GM12878 (cell line): ENCODE measurements at regions not wholly inside any gene's neighbourhood (a gene's known extent, or its start where the extent isn't known, plus 50 kb on each side); places are given as distances from the start of the nearest gene placed in this dataset.

Source experiments
- ATAC-seq: fragments of 200-7000 bp; cut with Tn5 transposase; 3 replicates; pipeline ENCODE4 v1.9.1; 2020; ENCODE audit warnings: mild to moderate bottlenecking, moderate library complexity
- BruUV-seq: library from RNA; stranded (reverse); fragments of 400-500 nt; replicated peaks from 2 replicates; lab custom pipeline; 2021; lab: Mats Ljungman, UMichigan
- CTCF ChIA-PET: fragments of 300-600 bp; sonication (Branson Sonifier 250); formaldehyde crosslinking; extraction: SDS; loops from one replicate; lab custom pipeline; 2021; ENCODE audit warnings: inconsistent platforms; lab: Yijun Ruan, JAX
- POLR2A ChIA-PET: fragments of 350-600 bp; formaldehyde crosslinking; extraction: SDS; loops from one replicate; lab custom pipeline; 2021; ENCODE audit warnings: inconsistent platforms; lab: Charles Lee
- RAD21 ChIA-PET: fragments of 300-600 bp; sonication (Branson Sonifier 250); formaldehyde crosslinking; loops from one replicate; lab custom pipeline; 2023; ENCODE audit warnings: antibody characterized with exemption; ENCODE audit not compliant: unreplicated experiment; lab: Charles Lee
- SMC1A ChIA-PET: fragments of 300-600 bp; sonication (Branson Sonifier 250); formaldehyde crosslinking; loops from one replicate; lab custom pipeline; 2023; ENCODE audit not compliant: unreplicated experiment, uncharacterized antibody; lab: Charles Lee
- DNase-seq: peaks from one replicate; pipeline ENCODE4 v3.0.0-alpha.2; 2011; ENCODE audit warnings: low read depth, low spot score
- FAIRE-seq: peaks from 3 replicates; lab custom pipeline; 2011; peaks lifted over from hg19 to GRCh38; lab: Jason Lieb, UNC
- H2AFZ ChIP-seq: 2 replicates; pipeline ENCODE4 v1.6.0; 2011; ENCODE audit warnings: low read depth, low read length, control low read depth; ENCODE audit not compliant: control insufficient read depth
- H3K27ac ChIP-seq: 2 replicates; pipeline ENCODE4 v1.5.1; 2011; ENCODE audit warnings: control low read depth; ENCODE audit not compliant: control insufficient read depth, insufficient read depth
- H3K27me3 ChIP-seq, 2 experiments: replicated peaks in 1 of 2; 2 replicates each; pipeline versions ENCODE4 v1.6.0 to v1.6.1; 2011; ENCODE audit warnings: low read length in 1 of 2; ENCODE audit not compliant: control insufficient read depth in 2 of 2, insufficient read depth in 2 of 2
- H3K36me3 ChIP-seq, 2 experiments: 2 replicates each; pipeline ENCODE4 v1.5.1; 2011; ENCODE audit warnings: low read length in 1 of 2; ENCODE audit not compliant: control insufficient read depth in 2 of 2, insufficient read depth in 2 of 2
- H3K4me1 ChIP-seq: 2 replicates; pipeline ENCODE4 v1.6.1; 2011; ENCODE audit warnings: mild to moderate bottlenecking, low read length, moderate library complexity, mixed read lengths; ENCODE audit not compliant: control insufficient read depth, insufficient read depth
- H3K4me2 ChIP-seq: 2 replicates; pipeline ENCODE4 v1.6.0; 2011; ENCODE audit warnings: control low read depth; ENCODE audit not compliant: control insufficient read depth, insufficient read depth
- H3K4me3 ChIP-seq: fragments of 200-600 bp; sonication (generic); 2 replicates; pipeline ENCODE4 v1.5.1; 2016
- H3K79me2 ChIP-seq: 2 replicates; pipeline ENCODE4 v1.6.0; 2011; ENCODE audit warnings: low read length; ENCODE audit not compliant: control insufficient read depth, insufficient read depth
- H3K9ac ChIP-seq: 2 replicates; pipeline ENCODE4 v1.8.0; 2011; ENCODE audit warnings: low read length, control low read depth, mixed read lengths; ENCODE audit not compliant: control insufficient read depth, insufficient read depth
- H3K9me3 ChIP-seq: replicated peaks from 3 replicates; pipeline ENCODE4 v1.5.1; 2011; ENCODE audit warnings: mild to moderate bottlenecking, low read length; ENCODE audit not compliant: control insufficient read depth, insufficient read depth
- H4K20me1 ChIP-seq: 2 replicates; pipeline ENCODE4 v1.6.0; 2011; ENCODE audit not compliant: control insufficient read depth, insufficient read depth
- BHLHE40 ChIP-seq, 2 experiments: fragments of 450-650 bp in 1 of 2; IDR thresholded peaks; 2 replicates each; pipeline ENCODE4 v1.6.1; 2011 to 2017; ENCODE audit warnings: low read depth in 2 of 2, borderline replicate concordance in 1 of 2, improper control_type of control experiment in 1 of 2, low read length in 1 of 2, mild to moderate bottlenecking in 1 of 2
- WGBS: methylation state at CpG from one replicate; pipeline ENCODE4 v1.1.6; 2016; ENCODE audit warnings: low lambda C conversion rate; ENCODE audit not compliant: insufficient replicate concordance, insufficient coverage; ENCODE audit errors: missing lambda C conversion rate; 5-methylcytosine and 5-hydroxymethylcytosine counted together
- in situ Hi-C: fragments of 300-500 bp; cut with MboI; formaldehyde crosslinking; loops from 9 replicates; pipeline ENCODE4 v1.14.3; 2018; ENCODE audit warnings: mixed read lengths
- intact Hi-C: fragments of 100-400 bp; cut with micrococcal nuclease; formaldehyde crosslinking; loops from one replicate; pipeline ENCODE4 v1.14.2; 2022; ENCODE audit not compliant: unreplicated experiment
- TF ChIP-seq, protein P1 (sequence below): IDR thresholded peaks from 2 replicates; pipeline ENCODE4 v1.6.1; 2012; ENCODE audit warnings: mild to moderate bottlenecking, low read depth, low read length
- TF ChIP-seq, protein P2 (sequence below): fragments of 150-350 bp; IDR thresholded peaks from 2 replicates; pipeline ENCODE4 v1.6.1; 2016; ENCODE audit warnings: low read depth, low read length
- TF ChIP-seq, protein P3 (sequence below): fragments of 150-350 bp; IDR thresholded peaks from 2 replicates; pipeline ENCODE4 v1.6.1; 2014; ENCODE audit warnings: mild to moderate bottlenecking, low read depth, low read length

DNA sequence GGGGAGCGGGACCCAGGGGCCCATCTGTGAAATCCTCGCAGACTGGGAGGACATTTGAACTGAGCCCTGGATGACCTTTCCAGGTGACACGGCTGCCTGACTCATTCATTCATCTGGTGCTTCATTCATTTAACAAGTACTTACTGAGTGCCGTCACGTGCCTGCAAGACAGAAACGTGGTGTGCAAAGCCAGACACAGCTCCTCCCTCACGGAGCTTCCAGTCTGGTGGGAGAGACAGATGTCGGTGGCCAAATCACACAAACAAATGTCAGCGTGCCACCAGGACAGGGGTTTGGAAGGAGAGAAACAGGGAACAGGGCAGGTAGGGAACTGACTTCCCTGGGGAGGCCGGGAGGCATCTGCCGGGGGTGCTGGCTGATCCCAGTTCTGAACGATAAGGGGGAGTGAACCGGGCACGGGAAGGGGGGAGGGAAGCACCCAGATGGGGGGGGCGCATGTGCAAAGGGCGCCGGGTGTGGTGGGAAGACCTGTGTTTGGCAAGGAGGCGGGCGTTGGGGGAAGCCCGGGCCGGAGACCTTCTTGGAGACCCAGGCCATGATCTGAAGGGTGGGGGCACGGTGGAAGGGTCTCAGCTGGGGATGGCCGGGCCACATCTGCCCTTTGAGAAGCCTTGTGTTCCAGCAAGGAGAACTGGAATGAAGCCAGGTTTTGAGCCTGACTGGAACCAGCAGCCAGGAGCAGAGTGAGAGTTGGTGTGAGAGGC is 93.6 kb upstream of the CIBAR2 start:
- RAD21 ChIA-PET: no interaction called here
- Histone ChIP-seq H4K20me1 (no peaks in the 10 kb centered on the region), H3K36me3 (no peaks in the 10 kb centered on the region; a peak in 1 of 4 replicates), H3K9me3 (no peaks in the 10 kb centered on the region; the same call in 1 of the 3 replicates), H3K79me2 (no peaks in the 10 kb centered on the region), H2AFZ (no peak overlapping the region), H3K4me2 (no peak overlapping the region), H3K27ac (no peak overlapping the region), H3K4me3 (no peak overlapping the region), H3K9ac (no peak overlapping the region), H3K27me3 (no peaks in the 10 kb centered on the region), H3K4me1 (no peaks in the 10 kb centered on the region; the same call in 1 of the 2 replicates)
- POLR2A ChIA-PET: no interaction called here
- BruUV-seq: no TSS peak
- no peak for ATAC-seq
- no peak for DNase-seq
- TF ChIP-seq, protein P1, sequence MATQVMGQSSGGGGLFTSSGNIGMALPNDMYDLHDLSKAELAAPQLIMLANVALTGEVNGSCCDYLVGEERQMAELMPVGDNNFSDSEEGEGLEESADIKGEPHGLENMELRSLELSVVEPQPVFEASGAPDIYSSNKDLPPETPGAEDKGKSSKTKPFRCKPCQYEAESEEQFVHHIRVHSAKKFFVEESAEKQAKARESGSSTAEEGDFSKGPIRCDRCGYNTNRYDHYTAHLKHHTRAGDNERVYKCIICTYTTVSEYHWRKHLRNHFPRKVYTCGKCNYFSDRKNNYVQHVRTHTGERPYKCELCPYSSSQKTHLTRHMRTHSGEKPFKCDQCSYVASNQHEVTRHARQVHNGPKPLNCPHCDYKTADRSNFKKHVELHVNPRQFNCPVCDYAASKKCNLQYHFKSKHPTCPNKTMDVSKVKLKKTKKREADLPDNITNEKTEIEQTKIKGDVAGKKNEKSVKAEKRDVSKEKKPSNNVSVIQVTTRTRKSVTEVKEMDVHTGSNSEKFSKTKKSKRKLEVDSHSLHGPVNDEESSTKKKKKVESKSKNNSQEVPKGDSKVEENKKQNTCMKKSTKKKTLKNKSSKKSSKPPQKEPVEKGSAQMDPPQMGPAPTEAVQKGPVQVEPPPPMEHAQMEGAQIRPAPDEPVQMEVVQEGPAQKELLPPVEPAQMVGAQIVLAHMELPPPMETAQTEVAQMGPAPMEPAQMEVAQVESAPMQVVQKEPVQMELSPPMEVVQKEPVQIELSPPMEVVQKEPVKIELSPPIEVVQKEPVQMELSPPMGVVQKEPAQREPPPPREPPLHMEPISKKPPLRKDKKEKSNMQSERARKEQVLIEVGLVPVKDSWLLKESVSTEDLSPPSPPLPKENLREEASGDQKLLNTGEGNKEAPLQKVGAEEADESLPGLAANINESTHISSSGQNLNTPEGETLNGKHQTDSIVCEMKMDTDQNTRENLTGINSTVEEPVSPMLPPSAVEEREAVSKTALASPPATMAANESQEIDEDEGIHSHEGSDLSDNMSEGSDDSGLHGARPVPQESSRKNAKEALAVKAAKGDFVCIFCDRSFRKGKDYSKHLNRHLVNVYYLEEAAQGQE: no peak
- peak in 1 of 2 experiments; percentile 38; a peak in 2 of 4 replicates for TF ChIP-seq BHLHE40 (IDR thresholded peaks at IDR 0.05; ENCODE audit: borderline replicate concordance in 1 of 2, low read depth in 2 of 2, low read length in 1 of 2)
- TF ChIP-seq, protein P2, sequence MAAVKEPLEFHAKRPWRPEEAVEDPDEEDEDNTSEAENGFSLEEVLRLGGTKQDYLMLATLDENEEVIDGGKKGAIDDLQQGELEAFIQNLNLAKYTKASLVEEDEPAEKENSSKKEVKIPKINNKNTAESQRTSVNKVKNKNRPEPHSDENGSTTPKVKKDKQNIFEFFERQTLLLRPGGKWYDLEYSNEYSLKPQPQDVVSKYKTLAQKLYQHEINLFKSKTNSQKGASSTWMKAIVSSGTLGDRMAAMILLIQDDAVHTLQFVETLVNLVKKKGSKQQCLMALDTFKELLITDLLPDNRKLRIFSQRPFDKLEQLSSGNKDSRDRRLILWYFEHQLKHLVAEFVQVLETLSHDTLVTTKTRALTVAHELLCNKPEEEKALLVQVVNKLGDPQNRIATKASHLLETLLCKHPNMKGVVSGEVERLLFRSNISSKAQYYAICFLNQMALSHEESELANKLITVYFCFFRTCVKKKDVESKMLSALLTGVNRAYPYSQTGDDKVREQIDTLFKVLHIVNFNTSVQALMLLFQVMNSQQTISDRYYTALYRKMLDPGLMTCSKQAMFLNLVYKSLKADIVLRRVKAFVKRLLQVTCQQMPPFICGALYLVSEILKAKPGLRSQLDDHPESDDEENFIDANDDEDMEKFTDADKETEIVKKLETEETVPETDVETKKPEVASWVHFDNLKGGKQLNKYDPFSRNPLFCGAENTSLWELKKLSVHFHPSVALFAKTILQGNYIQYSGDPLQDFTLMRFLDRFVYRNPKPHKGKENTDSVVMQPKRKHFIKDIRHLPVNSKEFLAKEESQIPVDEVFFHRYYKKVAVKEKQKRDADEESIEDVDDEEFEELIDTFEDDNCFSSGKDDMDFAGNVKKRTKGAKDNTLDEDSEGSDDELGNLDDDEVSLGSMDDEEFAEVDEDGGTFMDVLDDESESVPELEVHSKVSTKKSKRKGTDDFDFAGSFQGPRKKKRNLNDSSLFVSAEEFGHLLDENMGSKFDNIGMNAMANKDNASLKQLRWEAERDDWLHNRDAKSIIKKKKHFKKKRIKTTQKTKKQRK: no peak
- TF ChIP-seq, protein P3, sequence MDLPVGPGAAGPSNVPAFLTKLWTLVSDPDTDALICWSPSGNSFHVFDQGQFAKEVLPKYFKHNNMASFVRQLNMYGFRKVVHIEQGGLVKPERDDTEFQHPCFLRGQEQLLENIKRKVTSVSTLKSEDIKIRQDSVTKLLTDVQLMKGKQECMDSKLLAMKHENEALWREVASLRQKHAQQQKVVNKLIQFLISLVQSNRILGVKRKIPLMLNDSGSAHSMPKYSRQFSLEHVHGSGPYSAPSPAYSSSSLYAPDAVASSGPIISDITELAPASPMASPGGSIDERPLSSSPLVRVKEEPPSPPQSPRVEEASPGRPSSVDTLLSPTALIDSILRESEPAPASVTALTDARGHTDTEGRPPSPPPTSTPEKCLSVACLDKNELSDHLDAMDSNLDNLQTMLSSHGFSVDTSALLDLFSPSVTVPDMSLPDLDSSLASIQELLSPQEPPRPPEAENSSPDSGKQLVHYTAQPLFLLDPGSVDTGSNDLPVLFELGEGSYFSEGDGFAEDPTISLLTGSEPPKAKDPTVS: no peak
- in situ Hi-C loops: no loop called here
- 60% methylated on average over 20 of the region's 23 CpGs for WGBS
- no peak for FAIRE-seq
- SMC1A ChIA-PET: no interaction called here
- intact Hi-C loops: no loop called here
- CTCF ChIA-PET: no interaction called here
